ENCODE measurements at regions not wholly inside any gene's neighbourhood (a gene's known extent, or its start where the extent isn't known, plus 50 kb on each side); places are given as distances from the start of the nearest gene placed in this dataset.

GRCh38 chr3:40996827-40997710 lies 202.2 kb upstream of the CTNNB1 start:
- Mint-ChIP-seq H3K4me3 (no peak overlapping the region), H3K27ac (peak overlapping the region in 2 of 7 donors; percentile 32 to 33), H3K4me1 (no peaks in the 10 kb centered on the region), H3K36me3 (no peaks in the 10 kb centered on the region), H3K27me3 (ENCODE audit: low read depth in 3 of 3) (peaks cover 0 to 2% (median 0%) of the 10 kb centered on the region in 3 donors), H3K9me3 (no peaks in the 10 kb centered on the region)
- Histone ChIP-seq H3K4me1 (ENCODE audit: control insufficient read depth in 1 of 2, insufficient read depth in 2 of 2, low read length in 2 of 2) (no peaks in the 10 kb centered on the region), H4K20me1 (ENCODE audit: insufficient read depth, low read length) (no peaks in the 10 kb centered on the region), H3K9ac (ENCODE audit: insufficient read depth, low read length, poor library complexity, severe bottlenecking) (no peak overlapping the region), H3K27ac (ENCODE audit: low read depth in 1 of 2, low read length in 2 of 2) (no peak overlapping the region), H2AFZ (ENCODE audit: insufficient read depth, low read depth, low read length, poor library complexity, severe bottlenecking) (no peak overlapping the region), H3K79me2 (ENCODE audit: insufficient read depth, low read length) (no peaks in the 10 kb centered on the region), H3K4me2 (replicated peaks; ENCODE audit: extremely low read depth, low read length, poor library complexity, severe bottlenecking) (no peak overlapping the region), H3K4me3 (replicated peaks in 1 of 3; ENCODE audit: low read depth in 2 of 3, low read length in 3 of 3) (no peak overlapping the region), H3K9me3 (replicated peaks in 1 of 2; ENCODE audit: control insufficient read depth in 1 of 2, insufficient read depth in 1 of 2, low read length in 2 of 2) (no peaks in the 10 kb centered on the region), H3K36me3 (replicated peaks in 1 of 2; ENCODE audit: control insufficient read depth in 1 of 2, insufficient read depth in 2 of 2, low read length in 2 of 2) (no peaks in the 10 kb centered on the region), H3K27me3 (ENCODE audit: control insufficient read depth in 2 of 2, insufficient read depth in 2 of 2, low read length in 2 of 2) (no peaks in the 10 kb centered on the region)
- no peak for TF ChIP-seq CTCF (IDR thresholded peaks at IDR 0.05)
- intact Hi-C loops (cut with micrococcal nuclease) = no loop called here
- 90% methylated on average over 2 of the region's 6 CpGs for WGBS (ENCODE audit: insufficient coverage)
- no peak for DNase-seq

- H3K4me2 ChIP-seq (replicated peaks; ENCODE audit: extremely low read depth, low read length, poor library complexity, severe bottlenecking) = no peak overlapping the region
- H3K9ac ChIP-seq (ENCODE audit: insufficient read depth, low read length, poor library complexity, severe bottlenecking) = no peak overlapping the region
- no peaks in the 10 kb centered on the region for H3K9me3 ChIP-seq (replicated peaks in 1 of 2; ENCODE audit: control insufficient read depth in 1 of 2, insufficient read depth in 1 of 2, low read length in 2 of 2)
- Mint-ChIP-seq H3K27me3 (ENCODE audit: low read depth in 3 of 3) (peaks cover 0 to 2% (median 2%) of the 10 kb centered on the region in 3 donors), H3K27ac (peak overlapping the region in 3 of 7 donors; percentile 1 to 32 (median 15)), H3K36me3 (no peaks in the 10 kb centered on the region), H3K4me1 (no peaks in the 10 kb centered on the region), H3K9me3 (peaks cover 0 to 2% (median 0%) of the 10 kb centered on the region in 7 donors), H3K4me3 (no peak overlapping the region)
- no peak overlapping the region for H3K4me3 ChIP-seq (replicated peaks in 1 of 3; ENCODE audit: low read depth in 2 of 3, low read length in 3 of 3)
- no peak overlapping the region for H3K27ac ChIP-seq (ENCODE audit: low read depth in 1 of 2, low read length in 2 of 2)
- H2AFZ ChIP-seq (ENCODE audit: insufficient read depth, low read depth, low read length, poor library complexity, severe bottlenecking) = no peak overlapping the region
- no peaks in the 10 kb centered on the region for H3K27me3 ChIP-seq (ENCODE audit: control insufficient read depth in 2 of 2, insufficient read depth in 2 of 2, low read length in 2 of 2)
- no peak for DNase-seq
- no peaks in the 10 kb centered on the region for H3K4me1 ChIP-seq (ENCODE audit: control insufficient read depth in 1 of 2, insufficient read depth in 2 of 2, low read length in 2 of 2)
- H3K36me3 ChIP-seq (replicated peaks in 1 of 2; ENCODE audit: control insufficient read depth in 1 of 2, insufficient read depth in 2 of 2, low read length in 2 of 2) = no peaks in the 10 kb centered on the region
- intact Hi-C loops (cut with micrococcal nuclease) = no loop called here
- no peaks in the 10 kb centered on the region for H4K20me1 ChIP-seq (ENCODE audit: insufficient read depth, low read length)
- TF ChIP-seq CTCF (IDR thresholded peaks at IDR 0.05) = no peak
- H3K79me2 ChIP-seq (ENCODE audit: insufficient read depth, low read length) = no peaks in the 10 kb centered on the region
- WGBS (ENCODE audit: insufficient coverage) = 88% methylated on average over 7 of the region's 15 CpGs
Observed at GRCh38 chr3:40997711-40998519, 201.4 kb upstream of the CTNNB1 start.

All from CD14-positive monocyte (primary cell).